Fibroblast of pulmonary artery (primary cell): ENCODE measurements at regions not wholly inside any gene's neighbourhood (a gene's known extent, or its start where the extent isn't known, plus 50 kb on each side); places are given as distances from the start of the nearest gene placed in this dataset.
"Not testable (repeated sequence)": the region's sequence is repeated elsewhere in the genome, so short reads cannot be mapped to it uniquely, and the experiment has no call there.

Source experiments
- DNase-seq: peaks from one replicate; pipeline ENCODE4 v3.0.0-alpha.2; 2010; ENCODE audit warnings: low read depth
- H3K4me3 ChIP-seq: replicated peaks from 2 replicates; pipeline ENCODE4 v1.5.1; 2011; ENCODE audit warnings: low read depth, mild to moderate bottlenecking, control low read depth, low read length, moderate library complexity
- TF ChIP-seq, protein P1 (sequence below): IDR thresholded peaks from 2 replicates; pipeline ENCODE4 v1.5.1; 2011; ENCODE audit warnings: mild to moderate bottlenecking, control low read depth, low read length, inconsistent platforms; ENCODE audit errors: missing control alignments

DNA sequence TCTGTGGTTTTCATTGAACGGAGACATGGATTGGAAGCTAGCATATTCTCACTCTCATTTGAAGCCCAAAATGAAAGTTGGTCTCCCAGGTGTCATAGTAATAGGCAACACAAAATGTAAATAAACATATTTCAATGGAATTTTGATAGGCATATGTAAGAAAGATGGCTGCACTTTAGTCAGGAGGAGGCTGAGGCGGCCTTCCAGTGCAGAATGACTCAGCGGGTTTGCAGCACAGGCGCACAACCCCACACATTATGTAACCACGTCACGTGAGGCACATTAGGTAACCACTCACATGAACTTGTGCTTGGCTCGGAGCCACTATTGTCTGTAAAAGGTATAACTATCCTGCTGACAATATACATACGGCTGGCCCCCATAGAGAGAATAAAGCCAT lies 381.7 kb downstream of the GPAT3 start:
- H3K4me3 ChIP-seq = no peak overlapping the region
- DNase-seq = peak; percentile 51
- TF ChIP-seq, protein P1, sequence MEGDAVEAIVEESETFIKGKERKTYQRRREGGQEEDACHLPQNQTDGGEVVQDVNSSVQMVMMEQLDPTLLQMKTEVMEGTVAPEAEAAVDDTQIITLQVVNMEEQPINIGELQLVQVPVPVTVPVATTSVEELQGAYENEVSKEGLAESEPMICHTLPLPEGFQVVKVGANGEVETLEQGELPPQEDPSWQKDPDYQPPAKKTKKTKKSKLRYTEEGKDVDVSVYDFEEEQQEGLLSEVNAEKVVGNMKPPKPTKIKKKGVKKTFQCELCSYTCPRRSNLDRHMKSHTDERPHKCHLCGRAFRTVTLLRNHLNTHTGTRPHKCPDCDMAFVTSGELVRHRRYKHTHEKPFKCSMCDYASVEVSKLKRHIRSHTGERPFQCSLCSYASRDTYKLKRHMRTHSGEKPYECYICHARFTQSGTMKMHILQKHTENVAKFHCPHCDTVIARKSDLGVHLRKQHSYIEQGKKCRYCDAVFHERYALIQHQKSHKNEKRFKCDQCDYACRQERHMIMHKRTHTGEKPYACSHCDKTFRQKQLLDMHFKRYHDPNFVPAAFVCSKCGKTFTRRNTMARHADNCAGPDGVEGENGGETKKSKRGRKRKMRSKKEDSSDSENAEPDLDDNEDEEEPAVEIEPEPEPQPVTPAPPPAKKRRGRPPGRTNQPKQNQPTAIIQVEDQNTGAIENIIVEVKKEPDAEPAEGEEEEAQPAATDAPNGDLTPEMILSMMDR = no peak

DNA sequence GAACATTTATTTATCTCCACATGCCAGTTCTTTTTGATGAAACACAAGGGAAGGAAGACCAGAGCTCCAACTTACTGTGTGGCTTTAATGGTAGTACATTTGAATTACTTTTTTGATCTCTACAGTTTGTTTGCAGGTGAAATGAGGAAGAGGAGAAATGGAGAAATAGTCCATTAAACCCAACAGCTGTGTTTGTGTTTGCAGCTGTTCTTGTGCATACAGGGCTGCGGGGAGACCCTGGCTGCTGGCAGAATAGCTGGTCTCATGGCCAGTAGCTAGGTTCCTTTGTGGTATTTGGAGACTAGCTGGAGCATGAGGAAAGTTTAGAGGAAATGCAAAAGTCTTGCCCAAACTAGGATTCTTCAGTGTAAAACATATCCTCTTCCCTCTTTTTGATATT lies 374.8 kb downstream of the GPAT3 start:
- H3K4me3 ChIP-seq = no peak overlapping the region
- DNase-seq = no peak

DNA sequence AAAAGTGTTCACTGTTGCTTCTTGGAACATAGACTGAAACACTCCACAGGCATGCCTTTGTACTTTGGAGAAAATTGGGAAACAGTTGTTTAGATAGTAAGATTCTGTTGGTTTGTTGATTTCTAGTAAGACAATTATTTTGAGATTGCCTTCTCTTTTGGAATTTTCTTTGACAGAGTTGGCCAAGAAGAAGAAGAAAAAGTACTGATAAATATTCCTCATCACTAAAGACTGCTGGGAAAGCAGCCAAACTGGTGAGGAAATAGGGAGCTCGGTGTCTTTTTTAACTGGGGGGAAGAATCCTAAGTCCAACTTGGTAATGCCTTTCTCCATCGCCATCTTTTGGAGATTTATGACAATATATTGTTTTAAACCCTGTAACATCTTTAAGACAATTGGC lies 370.7 kb downstream of the GPAT3 start:
- TF ChIP-seq, protein P1 = no peak
- peak; percentile 56 for DNase-seq
- no peak overlapping the region for H3K4me3 ChIP-seq

More for the DNA sequence above, 374.8 kb downstream of the GPAT3 start:
- TF ChIP-seq, protein P1 = no peak

DNA sequence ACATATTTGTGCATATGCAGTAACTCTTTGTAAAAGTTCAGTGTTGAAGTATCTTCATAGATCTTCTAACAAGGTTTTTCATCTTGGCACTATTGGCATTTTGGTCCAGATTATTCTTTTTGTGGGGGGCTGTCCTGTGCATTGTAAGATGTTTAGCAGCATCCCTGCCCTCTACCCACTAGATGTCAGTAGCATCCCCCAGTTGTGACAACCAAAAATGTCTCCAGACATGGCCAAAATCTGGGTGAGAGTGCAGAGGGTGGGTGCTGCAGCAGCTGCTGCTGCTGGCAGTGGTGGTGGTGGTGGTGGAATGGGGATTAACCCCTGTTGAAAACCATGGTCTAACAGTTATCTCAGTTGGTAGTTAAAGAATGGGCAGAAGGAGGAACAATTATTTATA lies 370.0 kb downstream of the GPAT3 start:
- TF ChIP-seq, protein P1 = peak; percentile 3
- no peak for DNase-seq

DNA sequence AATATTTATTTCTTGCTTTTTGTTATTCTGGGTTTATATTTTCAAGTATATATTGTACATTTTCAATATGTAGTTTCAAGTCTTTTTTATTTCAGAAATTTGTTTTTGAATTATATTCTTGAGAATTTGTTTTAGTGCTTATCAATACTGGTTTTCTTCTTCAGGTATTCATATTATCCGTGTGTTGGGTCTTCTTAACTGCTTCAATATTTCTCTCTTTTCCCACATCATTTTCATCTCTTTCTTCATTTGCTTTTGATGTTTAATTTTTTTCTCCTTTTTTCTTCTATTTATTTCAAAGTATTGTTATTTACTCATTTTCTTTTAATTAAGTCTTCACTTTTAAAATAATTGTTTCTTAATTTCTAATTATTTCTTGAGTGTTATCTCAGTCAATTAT lies 367.8 kb downstream of the GPAT3 start:
- DNase-seq, H3K4me3 ChIP-seq: not testable (repeated sequence)

More for the DNA sequence above, 370.0 kb downstream of the GPAT3 start:
- no peak overlapping the region for H3K4me3 ChIP-seq

DNA sequence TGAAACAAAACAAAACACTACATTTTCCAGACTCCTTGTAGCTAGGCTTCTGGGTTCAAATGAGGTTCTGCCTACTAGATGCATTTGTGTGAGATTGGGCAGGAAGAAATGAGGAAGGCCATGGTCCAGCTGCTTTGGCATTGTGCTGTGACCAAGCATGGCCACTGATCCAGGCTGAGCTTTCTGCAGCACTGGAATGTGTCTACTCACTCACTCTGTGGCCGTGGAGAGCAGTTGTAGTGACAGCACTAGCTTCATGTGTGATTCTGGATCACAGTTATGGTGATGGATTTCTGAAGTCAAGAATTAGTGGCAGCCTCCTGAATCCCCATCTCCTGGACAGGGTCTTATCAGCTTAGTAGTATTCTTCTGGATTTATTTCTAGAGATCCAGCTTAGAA lies 358.9 kb downstream of the GPAT3 start:
- TF ChIP-seq, protein P1 = no peak
- H3K4me3 ChIP-seq = no peak overlapping the region
- DNase-seq = no peak

DNA sequence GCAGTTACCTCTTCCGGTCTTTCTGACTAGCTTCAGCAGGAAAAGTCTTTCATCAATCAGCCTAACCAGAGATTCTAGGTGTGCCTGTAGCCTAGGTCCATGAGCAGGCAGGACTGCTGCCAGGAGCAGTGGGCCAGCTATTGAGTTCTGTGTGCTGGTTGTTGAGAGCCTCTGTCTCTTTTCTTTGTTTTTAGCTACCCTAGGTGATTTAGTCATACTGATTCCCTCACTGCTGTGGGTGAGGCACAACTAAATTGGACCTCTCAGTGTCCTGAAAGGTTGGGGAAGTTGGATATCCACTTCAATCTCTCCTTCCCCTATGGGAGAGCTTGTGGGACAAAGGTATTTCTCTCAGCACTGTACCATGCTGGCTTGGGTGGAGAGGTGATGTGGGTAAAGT lies 354.9 kb downstream of the GPAT3 start:
- H3K4me3 ChIP-seq = no peak overlapping the region
- no peak for DNase-seq
- TF ChIP-seq, protein P1 = no peak
